HG03135 (cell line): ENCODE measurements at regions not wholly inside any gene's neighbourhood (a gene's known extent, or its start where the extent isn't known, plus 50 kb on each side); places are given as distances from the start of the nearest gene placed in this dataset.

Source experiments
- ATAC-seq: cut with Tn5 transposase; IDR thresholded peaks from one replicate; pipeline ENCODE4 v1.9.1; 2021; ENCODE audit warnings: mild to moderate bottlenecking, moderate library complexity; ENCODE audit not compliant: unreplicated experiment

GRCh38 chr6:119921491-119922010 is 572.0 kb upstream of the MAN1A1 start:
- no peak for ATAC-seq

GRCh38 chr6:119917186-119917585 is 567.6 kb upstream of the MAN1A1 start:
- no peak for ATAC-seq

- ATAC-seq = no peak
Measured at GRCh38 chr6:119915971-119916370, 566.4 kb upstream of the MAN1A1 start.

GRCh38 chr6:119908157-119908556 is 558.6 kb upstream of the MAN1A1 start:
- no peak for ATAC-seq

GRCh38 chr6:119902681-119903080 is 553.1 kb upstream of the MAN1A1 start:
- ATAC-seq = no peak

- ATAC-seq = no peak
Measured at GRCh38 chr6:119896806-119897205, 547.2 kb upstream of the MAN1A1 start.

DNA sequence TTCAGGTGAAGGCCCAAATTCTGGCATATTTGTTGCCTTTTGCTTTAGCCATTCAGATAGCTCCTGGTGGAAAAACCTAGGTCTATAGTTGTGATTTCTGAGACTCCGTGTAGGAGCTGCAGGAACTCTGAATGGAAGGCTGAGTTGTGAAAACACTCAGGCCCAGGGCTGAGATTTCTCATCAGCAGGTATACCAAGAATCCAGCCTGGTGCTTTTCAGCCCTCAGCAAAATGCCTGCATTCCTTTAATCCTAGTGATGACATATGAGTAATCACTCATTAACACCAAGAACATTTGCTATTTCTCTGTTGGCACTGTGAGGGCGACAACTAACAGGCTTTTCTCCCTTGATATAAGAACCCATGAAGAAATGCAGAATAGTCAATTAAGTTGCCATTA is 546.1 kb upstream of the MAN1A1 start:
- ATAC-seq = no peak

DNA sequence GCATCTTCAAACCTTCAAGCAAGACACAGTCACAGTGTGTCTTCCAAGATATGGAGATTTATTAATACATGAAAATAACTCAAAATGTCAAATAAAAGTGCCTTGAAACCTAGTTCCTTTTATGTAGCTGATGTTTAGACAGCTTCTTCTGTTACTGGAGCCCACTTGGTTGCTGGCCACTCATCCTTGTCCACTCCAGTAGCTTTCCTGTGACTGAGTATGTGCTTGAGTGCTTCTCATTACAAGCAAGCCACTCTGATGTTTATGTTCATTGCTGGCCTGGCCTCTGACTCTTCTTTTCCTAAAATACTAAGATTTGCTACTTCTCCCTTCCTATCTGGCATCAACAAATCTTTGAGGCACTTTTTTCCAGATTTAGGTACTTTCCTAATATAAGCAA is 545.2 kb upstream of the MAN1A1 start:
- no peak for ATAC-seq

GRCh38 chr6:119891644-119892043 is 542.1 kb upstream of the MAN1A1 start:
- ATAC-seq = no peak

DNA sequence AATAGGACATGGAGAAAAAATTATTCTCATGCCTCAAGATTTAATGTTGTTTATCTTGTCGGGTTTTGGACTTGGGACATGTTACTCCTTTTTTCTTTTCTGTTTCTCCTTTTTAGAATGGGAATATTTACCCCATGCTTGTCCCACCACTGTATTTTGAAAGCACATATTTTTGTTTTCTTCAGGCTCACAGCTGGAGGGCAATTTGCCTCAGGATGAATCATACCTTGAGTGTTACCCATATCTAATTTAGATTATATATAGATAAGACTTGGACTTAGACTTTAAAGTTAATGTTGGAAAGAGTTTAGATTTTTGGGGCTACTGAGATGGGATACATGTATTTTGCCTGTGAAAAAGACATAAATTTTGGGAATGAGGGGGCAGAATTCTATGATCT is 541.6 kb upstream of the MAN1A1 start:
- ATAC-seq = no peak

GRCh38 chr6:119890470-119890869 is 540.9 kb upstream of the MAN1A1 start:
- ATAC-seq = no peak

DNA sequence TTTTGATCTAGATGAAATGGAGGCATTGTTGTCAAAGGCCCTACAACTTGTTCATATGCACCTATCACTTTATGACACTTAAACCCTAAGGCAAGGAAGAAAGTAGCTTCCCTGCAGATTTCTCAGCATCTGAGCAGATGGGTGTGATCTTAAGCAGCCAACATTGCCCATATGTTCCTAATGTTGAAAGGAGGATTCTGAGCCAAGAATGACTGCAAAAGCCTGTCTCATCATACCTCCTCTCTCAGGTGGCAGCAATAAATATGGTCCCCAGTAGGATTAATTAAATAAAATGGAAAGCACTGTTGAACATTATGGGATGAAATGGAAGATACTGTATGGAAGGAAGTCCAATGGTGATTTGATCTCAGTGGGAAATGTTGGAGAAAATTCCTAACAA is 538.1 kb upstream of the MAN1A1 start:
- no peak for ATAC-seq

GRCh38 chr6:119881416-119881815 is 531.9 kb upstream of the MAN1A1 start:
- no peak for ATAC-seq

- ATAC-seq = no peak
Measured at GRCh38 chr6:119880840-119881239, 531.3 kb upstream of the MAN1A1 start.

DNA sequence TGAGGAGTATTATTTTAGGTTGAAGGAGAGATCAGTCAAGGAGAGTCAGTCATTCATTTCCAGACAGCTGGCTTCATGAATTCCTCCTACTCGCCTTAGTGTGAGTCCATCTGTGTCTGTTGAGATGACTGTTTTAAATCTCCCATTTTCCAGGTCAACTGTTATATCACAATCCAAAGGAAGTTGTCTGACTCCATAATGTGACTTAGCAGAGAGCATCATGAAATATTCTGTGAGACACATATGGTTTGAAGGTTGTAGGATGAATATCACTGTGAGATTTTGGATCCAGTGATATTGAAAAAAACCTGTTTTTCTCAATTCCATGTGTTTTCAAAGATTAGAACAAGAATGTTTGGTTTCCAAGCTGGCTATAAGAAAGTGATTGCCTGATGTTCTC is 530.2 kb upstream of the MAN1A1 start:
- ATAC-seq = no peak

- no peak for ATAC-seq
Measured at GRCh38 chr6:119874381-119874780, 524.8 kb upstream of the MAN1A1 start.

DNA sequence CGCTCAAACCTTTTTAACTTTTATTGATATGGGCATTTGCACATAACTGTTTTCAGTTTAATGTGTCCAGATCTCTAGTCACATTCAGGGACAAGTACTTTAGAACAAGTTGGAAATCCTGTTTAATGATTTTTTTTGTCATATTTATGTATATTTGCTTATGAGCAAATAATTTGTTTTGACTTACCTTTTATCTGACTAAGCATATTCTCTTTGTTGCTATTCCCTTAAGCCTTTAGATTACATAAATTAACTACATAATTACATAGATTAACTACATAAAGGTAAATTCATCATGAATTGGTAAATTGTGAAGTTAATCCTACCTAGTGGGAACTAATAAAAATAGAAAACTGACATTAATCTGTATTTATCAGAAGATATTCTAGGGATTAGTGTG is 523.5 kb upstream of the MAN1A1 start:
- ATAC-seq = no peak

- no peak for ATAC-seq
Measured at GRCh38 chr6:119871520-119871919, 522.0 kb upstream of the MAN1A1 start.

GRCh38 chr6:119865466-119866350 is 516.1 kb upstream of the MAN1A1 start:
- ATAC-seq = no peak

GRCh38 chr6:119862719-119863118 is 513.2 kb upstream of the MAN1A1 start:
- no peak for ATAC-seq

GRCh38 chr6:119858901-119859300 is 509.3 kb upstream of the MAN1A1 start:
- no peak for ATAC-seq

GRCh38 chr6:119856136-119856535 is 506.6 kb upstream of the MAN1A1 start:
- peak; percentile 64 for ATAC-seq

- ATAC-seq = no peak
Measured at GRCh38 chr6:119848696-119849095, 499.1 kb upstream of the MAN1A1 start.
